ENCODE measurements at regions not wholly inside any gene's neighbourhood (a gene's known extent, or its start where the extent isn't known, plus 50 kb on each side); places are given as distances from the start of the nearest gene placed in this dataset.

DNA sequence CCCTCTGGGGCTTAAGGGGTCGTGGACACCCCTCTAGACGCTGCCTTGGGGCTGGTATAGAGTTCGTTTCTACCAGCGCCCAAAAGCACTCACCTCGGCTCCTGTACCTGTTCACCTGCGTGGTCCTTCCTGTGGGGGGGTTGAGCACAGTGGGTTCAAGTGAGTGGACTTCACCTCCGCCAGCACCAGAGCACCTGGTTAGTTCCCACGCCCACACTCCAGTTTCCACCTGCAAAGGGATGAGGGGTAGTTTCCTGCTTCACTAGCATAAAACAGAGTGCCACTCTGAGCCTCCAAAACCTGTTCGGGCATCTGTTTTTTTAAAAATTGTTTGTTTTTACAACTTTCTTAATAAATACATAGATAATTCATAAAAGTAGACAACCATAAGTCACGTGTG is 64.5 kb upstream of the SIPA1L2 start:
- TF ChIP-seq CTCF (IDR thresholded peaks at IDR 0.05) (no peak), POLR2A (IDR thresholded peaks at IDR 0.05) (no peak)

Measured in body of pancreas (tissue), 4 donors.